DMS53 treated with DMSO at 0.1 percent for 48 hours (cell line): ENCODE measurements at regions not wholly inside any gene's neighbourhood (a gene's known extent, or its start where the extent isn't known, plus 50 kb on each side); places are given as distances from the start of the nearest gene placed in this dataset.
"Not testable (repeated sequence)": the region's sequence is repeated elsewhere in the genome, so short reads cannot be mapped to it uniquely, and the experiment has no call there.

Experiments
- DNase-seq: peaks from one replicate; lab custom pipeline; 2025; ENCODE audit not compliant: unreplicated experiment; lab: John Stamatoyannopoulos, UW

GRCh38 chr12:92406404-92407070 is 260.9 kb upstream of the BTG1 start:
- not testable (repeated sequence) for DNase-seq

GRCh38 chr12:92405801-92406251 is 260.2 kb upstream of the BTG1 start:
- DNase-seq = not testable (repeated sequence)

GRCh38 chr12:92404921-92405320 is 259.3 kb upstream of the BTG1 start:
- no peak for DNase-seq

GRCh38 chr12:92404259-92404894 is 258.7 kb upstream of the BTG1 start:
- no peak for DNase-seq

- no peak for DNase-seq
Observed at GRCh38 chr12:92403210-92404175, 257.8 kb upstream of the BTG1 start.

- no peak for DNase-seq
Observed at GRCh38 chr12:92402415-92402814, 256.8 kb upstream of the BTG1 start.

- no peak for DNase-seq
Observed at GRCh38 chr12:92400006-92400405, 254.4 kb upstream of the BTG1 start.

- DNase-seq = no peak
Observed at GRCh38 chr12:92398565-92399309, 253.1 kb upstream of the BTG1 start.

- no peak for DNase-seq
Observed at GRCh38 chr12:92396647-92397252, 251.1 kb upstream of the BTG1 start.

GRCh38 chr12:92395322-92395721 is 249.7 kb upstream of the BTG1 start:
- DNase-seq = no peak

GRCh38 chr12:92394895-92395294 is 249.2 kb upstream of the BTG1 start:
- DNase-seq = no peak

GRCh38 chr12:92393504-92393903 is 247.9 kb upstream of the BTG1 start:
- DNase-seq = no peak

- not testable (repeated sequence) for DNase-seq
Observed at GRCh38 chr12:92391726-92392125, 246.1 kb upstream of the BTG1 start.

- DNase-seq = no peak
Observed at GRCh38 chr12:92389466-92389865, 243.8 kb upstream of the BTG1 start.

- no peak for DNase-seq
Observed at GRCh38 chr12:92385296-92385695, 239.7 kb upstream of the BTG1 start.

- DNase-seq = no peak
Observed at GRCh38 chr12:92384571-92384970, 238.9 kb upstream of the BTG1 start.

GRCh38 chr12:92382383-92382878 is 236.8 kb upstream of the BTG1 start:
- DNase-seq = no peak

- DNase-seq = no peak
Observed at GRCh38 chr12:92381856-92382255, 236.2 kb upstream of the BTG1 start.

- DNase-seq = no peak
Observed at GRCh38 chr12:92378682-92379479, 233.2 kb upstream of the BTG1 start.
